AG04450 (cell line): ENCODE measurements at regions not wholly inside any gene's neighbourhood (a gene's known extent, or its start where the extent isn't known, plus 50 kb on each side); places are given as distances from the start of the nearest gene placed in this dataset.

ENCODE experiments used
- CTCF ChIA-PET: fragments of 300-600, 350-600 bp; formaldehyde crosslinking; extraction: SDS; loops from one replicate; lab custom pipeline; 2022; ENCODE audit warnings: antibody characterized with exemption, inconsistent platforms; lab: Charles Lee
- POLR2A ChIA-PET: fragments of 350-600 bp; formaldehyde crosslinking; extraction: SDS; loops from one replicate; lab custom pipeline; 2021; ENCODE audit warnings: antibody characterized with exemption, inconsistent platforms; lab: Yijun Ruan, JAX
- DNase-seq: peaks from one replicate; pipeline ENCODE4 v3.0.0-alpha.2; 2011; ENCODE audit warnings: low read depth, low spot score
- H3K27ac ChIP-seq: one replicate; pipeline ENCODE4 v1.5.1; 2012; ENCODE audit warnings: low read depth, low read length, control low read depth
- H3K27me3 ChIP-seq: one replicate; pipeline ENCODE4 v1.6.0; 2012; ENCODE audit warnings: low read length; ENCODE audit not compliant: control insufficient read depth, insufficient read depth
- H3K4me3 ChIP-seq: 2 replicates; pipeline ENCODE4 v1.5.1; 2011; ENCODE audit warnings: mild to moderate bottlenecking, low read depth, low read length, control low read depth
- H3K9me3 ChIP-seq: 2 replicates; pipeline ENCODE4 v1.5.1; 2012; ENCODE audit warnings: low read length; ENCODE audit not compliant: control insufficient read depth, insufficient read depth
- TF ChIP-seq, protein P1 (sequence below): IDR thresholded peaks from 2 replicates; pipeline ENCODE4 v1.5.1; 2011; ENCODE audit warnings: low read depth, low read length, control low read depth, inconsistent platforms

GRCh38 chr10:90399782-90400181 is 458.1 kb downstream of the HTR7 start:
- Histone ChIP-seq H3K9me3 (no peaks in the 10 kb centered on the region), H3K27ac (no peak overlapping the region), H3K27me3 (no peaks in the 10 kb centered on the region), H3K4me3 (no peak overlapping the region)
- CTCF ChIA-PET: no interaction called here
- POLR2A ChIA-PET: no interaction called here
- TF ChIP-seq, protein P1, sequence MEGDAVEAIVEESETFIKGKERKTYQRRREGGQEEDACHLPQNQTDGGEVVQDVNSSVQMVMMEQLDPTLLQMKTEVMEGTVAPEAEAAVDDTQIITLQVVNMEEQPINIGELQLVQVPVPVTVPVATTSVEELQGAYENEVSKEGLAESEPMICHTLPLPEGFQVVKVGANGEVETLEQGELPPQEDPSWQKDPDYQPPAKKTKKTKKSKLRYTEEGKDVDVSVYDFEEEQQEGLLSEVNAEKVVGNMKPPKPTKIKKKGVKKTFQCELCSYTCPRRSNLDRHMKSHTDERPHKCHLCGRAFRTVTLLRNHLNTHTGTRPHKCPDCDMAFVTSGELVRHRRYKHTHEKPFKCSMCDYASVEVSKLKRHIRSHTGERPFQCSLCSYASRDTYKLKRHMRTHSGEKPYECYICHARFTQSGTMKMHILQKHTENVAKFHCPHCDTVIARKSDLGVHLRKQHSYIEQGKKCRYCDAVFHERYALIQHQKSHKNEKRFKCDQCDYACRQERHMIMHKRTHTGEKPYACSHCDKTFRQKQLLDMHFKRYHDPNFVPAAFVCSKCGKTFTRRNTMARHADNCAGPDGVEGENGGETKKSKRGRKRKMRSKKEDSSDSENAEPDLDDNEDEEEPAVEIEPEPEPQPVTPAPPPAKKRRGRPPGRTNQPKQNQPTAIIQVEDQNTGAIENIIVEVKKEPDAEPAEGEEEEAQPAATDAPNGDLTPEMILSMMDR: no peak
- DNase-seq: no peak

DNA sequence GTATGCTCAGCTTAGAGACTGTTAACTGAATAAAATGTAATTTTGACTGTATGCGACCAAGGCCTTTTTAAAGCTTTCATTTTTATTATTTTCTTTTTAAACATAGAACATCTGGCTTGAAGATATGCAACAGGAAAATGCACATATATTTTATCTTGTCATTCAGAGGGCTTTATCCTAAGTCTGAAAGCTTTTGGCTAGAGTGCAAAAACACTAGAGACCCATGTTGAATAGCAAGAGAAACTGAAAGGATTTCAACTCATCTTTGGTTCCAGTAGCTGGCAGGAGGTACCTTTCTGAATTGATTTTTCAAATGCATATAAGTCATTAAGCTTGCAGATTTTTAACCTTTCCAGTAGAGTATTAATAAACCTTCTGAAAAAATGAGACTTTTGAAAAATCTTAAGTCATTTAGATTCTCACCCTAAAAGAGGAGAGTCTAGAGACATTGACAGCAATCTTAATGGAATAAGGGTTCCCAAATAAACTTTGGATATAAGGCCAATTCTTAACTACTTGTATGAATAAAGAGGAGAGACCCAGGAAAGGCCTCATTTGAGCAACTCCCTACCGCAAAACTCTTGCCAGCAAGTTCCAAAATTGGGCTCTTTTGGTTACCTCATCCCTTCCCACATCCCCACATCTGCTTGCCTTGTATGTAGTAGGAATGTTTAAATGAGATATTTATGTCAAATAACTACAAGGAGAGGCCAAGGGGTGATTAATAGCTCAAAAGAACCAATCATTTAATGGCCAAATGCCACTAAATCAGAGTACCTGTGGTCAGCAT is 454.4 kb downstream of the HTR7 start:
- no peaks in the 10 kb centered on the region for H3K27me3 ChIP-seq
- no peak overlapping the region for H3K27ac ChIP-seq
- ChIA-PET CTCF (no interaction called here), POLR2A (no interaction called here)
- no peak overlapping the region for H3K4me3 ChIP-seq
- DNase-seq: no peak
- TF ChIP-seq, protein P1: no peak
- no peaks in the 10 kb centered on the region for H3K9me3 ChIP-seq

DNA sequence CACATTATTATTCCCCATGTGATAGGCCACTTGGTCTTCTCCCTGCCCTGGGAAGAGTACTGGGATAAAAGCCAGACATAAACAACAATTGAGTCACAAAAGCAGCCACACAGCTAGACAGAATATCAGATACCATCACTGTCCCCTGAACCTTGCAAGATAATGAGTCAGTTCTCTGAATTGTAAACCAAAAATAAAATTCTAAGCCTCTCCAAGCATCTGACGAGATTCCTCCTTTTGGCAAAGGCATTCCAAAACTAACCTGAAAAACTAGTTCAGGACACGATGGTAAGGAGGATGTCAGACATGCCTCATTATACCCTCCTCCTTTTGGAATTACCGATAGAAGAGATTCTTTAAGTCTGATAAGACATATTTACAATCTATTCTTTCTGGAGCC is 450.7 kb downstream of the HTR7 start:
- POLR2A ChIA-PET: no interaction called here
- H3K27ac ChIP-seq: no peak overlapping the region
- TF ChIP-seq, protein P1: no peak
- no peaks in the 10 kb centered on the region for H3K27me3 ChIP-seq
- CTCF ChIA-PET: no interaction called here
- no peak overlapping the region for H3K4me3 ChIP-seq
- peaks cover 5% of the 10 kb centered on the region; the same call in 1 of the 2 replicates for H3K9me3 ChIP-seq
- no peak for DNase-seq

DNA sequence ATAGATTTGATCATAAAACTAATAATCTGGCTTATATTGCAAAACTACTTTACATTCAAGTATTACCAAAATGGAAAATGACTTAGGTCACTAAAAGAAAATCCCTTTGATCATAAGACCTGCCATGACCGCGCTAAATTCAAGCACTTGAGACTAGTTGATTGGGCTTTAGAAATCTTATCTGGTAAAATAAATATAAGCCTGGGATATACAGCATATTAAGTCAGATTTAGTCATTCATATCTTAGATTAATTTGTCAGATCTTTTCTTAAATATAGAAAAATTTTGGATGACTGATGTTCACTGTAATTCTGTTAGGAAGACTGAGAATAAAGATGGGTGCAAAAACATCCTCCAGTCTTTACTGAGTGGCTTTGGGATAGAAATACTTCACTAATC is 450.0 kb downstream of the HTR7 start:
- POLR2A ChIA-PET: no interaction called here
- no peak overlapping the region for H3K27ac ChIP-seq
- H3K9me3 ChIP-seq: peaks cover 5% of the 10 kb centered on the region; the same call in 1 of the 2 replicates
- TF ChIP-seq, protein P1: no peak
- DNase-seq: no peak
- H3K4me3 ChIP-seq: no peak overlapping the region
- CTCF ChIA-PET: no interaction called here
- no peaks in the 10 kb centered on the region for H3K27me3 ChIP-seq

DNA sequence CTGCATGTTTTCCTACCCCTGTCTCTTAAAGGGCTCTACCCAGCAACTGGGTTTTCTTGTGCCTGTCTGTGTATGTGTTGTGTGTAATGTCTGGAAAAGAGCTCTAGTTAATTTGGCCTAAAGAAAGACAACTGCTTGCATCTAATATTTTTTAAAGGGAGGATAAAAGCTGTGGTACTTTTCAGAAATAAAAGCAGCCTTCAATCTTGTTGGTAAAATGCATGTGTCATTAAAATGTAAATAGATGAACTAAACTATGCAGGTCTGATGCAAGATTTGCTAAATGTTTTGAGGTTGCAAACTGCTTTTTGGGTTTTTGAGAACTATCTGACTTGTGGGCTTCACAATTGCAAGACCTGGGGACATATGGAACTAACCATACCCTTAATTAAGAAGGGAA is 445.3 kb downstream of the HTR7 start:
- no peaks in the 10 kb centered on the region for H3K27me3 ChIP-seq
- H3K4me3 ChIP-seq: no peak overlapping the region
- TF ChIP-seq, protein P1: no peak
- ChIA-PET POLR2A (no interaction called here), CTCF (no interaction called here)
- no peak overlapping the region for H3K27ac ChIP-seq
- H3K9me3 ChIP-seq: peaks cover 5% of the 10 kb centered on the region; the same call in 1 of the 2 replicates
- no peak for DNase-seq
